Neural cell (in vitro differentiated cells): ENCODE measurements at regions not wholly inside any gene's neighbourhood (a gene's known extent, or its start where the extent isn't known, plus 50 kb on each side); places are given as distances from the start of the nearest gene placed in this dataset.

Experiments
- EP300 ChIP-seq: fragments of 450-650 bp; conservative IDR thresholded peaks from 2 replicates; pipeline ENCODE4 v1.6.1; 2014; ENCODE audit warnings: antibody characterized with exemption, mild to moderate bottlenecking, moderate library complexity; ENCODE audit not compliant: poor library complexity, severe bottlenecking
- EZH2 ChIP-seq: fragments of 200-600, 300-800 bp; shearing (Covaris generic), sonication (generic); IDR thresholded peaks from 2 replicates; pipeline ENCODE4 v1.6.1; 2014; ENCODE audit warnings: antibody characterized with exemption, low read length, borderline replicate concordance, mild to moderate bottlenecking; ENCODE audit not compliant: insufficient read depth, poor library complexity, severe bottlenecking
- MXI1 ChIP-seq: fragments of 450-650 bp; conservative IDR thresholded peaks from 2 replicates; pipeline ENCODE4 v1.6.1; 2014; ENCODE audit warnings: antibody characterized with exemption, mild to moderate bottlenecking; ENCODE audit not compliant: poor library complexity, severe bottlenecking
- POLR2AphosphoS5 ChIP-seq: IDR thresholded peaks from 2 replicates; pipeline ENCODE4 v1.6.1; 2012
- RAD21 ChIP-seq: fragments of 450-650 bp; conservative IDR thresholded peaks from 2 replicates; pipeline ENCODE4 v1.6.1; 2014; ENCODE audit warnings: antibody characterized with exemption, mild to moderate bottlenecking, moderate library complexity
- TAF1 ChIP-seq: IDR thresholded peaks from 2 replicates; pipeline ENCODE4 v1.6.1; 2012; ENCODE audit warnings: low read depth
- TF ChIP-seq, protein P1 (sequence below): fragments of 450-650 bp; IDR thresholded peaks from 2 replicates; pipeline ENCODE4 v1.5.1; 2014; ENCODE audit warnings: antibody characterized with exemption, mild to moderate bottlenecking, moderate library complexity; ENCODE audit not compliant: poor library complexity, severe bottlenecking
- TF ChIP-seq, protein P2 (sequence below): IDR thresholded peaks from 2 replicates; pipeline ENCODE4 v1.6.1; 2012; ENCODE audit warnings: borderline replicate concordance

DNA sequence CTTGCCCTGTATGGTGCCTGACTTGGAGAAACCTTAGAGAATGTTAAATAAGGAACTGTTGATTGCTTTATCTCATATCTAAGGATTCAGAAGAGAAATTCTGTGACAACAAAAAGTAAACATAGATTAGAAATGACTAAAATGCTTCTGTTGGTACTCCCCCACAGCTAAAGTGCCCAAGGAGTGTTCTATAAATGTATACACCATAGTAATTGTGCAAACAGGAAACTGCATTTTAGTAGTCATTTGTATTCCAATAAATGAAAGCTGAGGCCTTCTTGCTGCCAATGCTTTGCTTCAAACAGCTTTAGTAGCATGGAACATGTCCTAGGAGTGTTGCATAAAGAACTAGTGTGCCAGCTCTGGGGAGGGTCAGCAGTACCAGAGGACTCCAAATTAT, 343.7 kb upstream of the IRAK1BP1 start:
- TF ChIP-seq, protein P1, sequence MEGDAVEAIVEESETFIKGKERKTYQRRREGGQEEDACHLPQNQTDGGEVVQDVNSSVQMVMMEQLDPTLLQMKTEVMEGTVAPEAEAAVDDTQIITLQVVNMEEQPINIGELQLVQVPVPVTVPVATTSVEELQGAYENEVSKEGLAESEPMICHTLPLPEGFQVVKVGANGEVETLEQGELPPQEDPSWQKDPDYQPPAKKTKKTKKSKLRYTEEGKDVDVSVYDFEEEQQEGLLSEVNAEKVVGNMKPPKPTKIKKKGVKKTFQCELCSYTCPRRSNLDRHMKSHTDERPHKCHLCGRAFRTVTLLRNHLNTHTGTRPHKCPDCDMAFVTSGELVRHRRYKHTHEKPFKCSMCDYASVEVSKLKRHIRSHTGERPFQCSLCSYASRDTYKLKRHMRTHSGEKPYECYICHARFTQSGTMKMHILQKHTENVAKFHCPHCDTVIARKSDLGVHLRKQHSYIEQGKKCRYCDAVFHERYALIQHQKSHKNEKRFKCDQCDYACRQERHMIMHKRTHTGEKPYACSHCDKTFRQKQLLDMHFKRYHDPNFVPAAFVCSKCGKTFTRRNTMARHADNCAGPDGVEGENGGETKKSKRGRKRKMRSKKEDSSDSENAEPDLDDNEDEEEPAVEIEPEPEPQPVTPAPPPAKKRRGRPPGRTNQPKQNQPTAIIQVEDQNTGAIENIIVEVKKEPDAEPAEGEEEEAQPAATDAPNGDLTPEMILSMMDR, result no peak
- TF ChIP-seq EZH2, result no peak
- no peak for TF ChIP-seq MXI1
- TF ChIP-seq EP300, result no peak
- TF ChIP-seq, protein P2, sequence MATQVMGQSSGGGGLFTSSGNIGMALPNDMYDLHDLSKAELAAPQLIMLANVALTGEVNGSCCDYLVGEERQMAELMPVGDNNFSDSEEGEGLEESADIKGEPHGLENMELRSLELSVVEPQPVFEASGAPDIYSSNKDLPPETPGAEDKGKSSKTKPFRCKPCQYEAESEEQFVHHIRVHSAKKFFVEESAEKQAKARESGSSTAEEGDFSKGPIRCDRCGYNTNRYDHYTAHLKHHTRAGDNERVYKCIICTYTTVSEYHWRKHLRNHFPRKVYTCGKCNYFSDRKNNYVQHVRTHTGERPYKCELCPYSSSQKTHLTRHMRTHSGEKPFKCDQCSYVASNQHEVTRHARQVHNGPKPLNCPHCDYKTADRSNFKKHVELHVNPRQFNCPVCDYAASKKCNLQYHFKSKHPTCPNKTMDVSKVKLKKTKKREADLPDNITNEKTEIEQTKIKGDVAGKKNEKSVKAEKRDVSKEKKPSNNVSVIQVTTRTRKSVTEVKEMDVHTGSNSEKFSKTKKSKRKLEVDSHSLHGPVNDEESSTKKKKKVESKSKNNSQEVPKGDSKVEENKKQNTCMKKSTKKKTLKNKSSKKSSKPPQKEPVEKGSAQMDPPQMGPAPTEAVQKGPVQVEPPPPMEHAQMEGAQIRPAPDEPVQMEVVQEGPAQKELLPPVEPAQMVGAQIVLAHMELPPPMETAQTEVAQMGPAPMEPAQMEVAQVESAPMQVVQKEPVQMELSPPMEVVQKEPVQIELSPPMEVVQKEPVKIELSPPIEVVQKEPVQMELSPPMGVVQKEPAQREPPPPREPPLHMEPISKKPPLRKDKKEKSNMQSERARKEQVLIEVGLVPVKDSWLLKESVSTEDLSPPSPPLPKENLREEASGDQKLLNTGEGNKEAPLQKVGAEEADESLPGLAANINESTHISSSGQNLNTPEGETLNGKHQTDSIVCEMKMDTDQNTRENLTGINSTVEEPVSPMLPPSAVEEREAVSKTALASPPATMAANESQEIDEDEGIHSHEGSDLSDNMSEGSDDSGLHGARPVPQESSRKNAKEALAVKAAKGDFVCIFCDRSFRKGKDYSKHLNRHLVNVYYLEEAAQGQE, result no peak
- TF ChIP-seq POLR2AphosphoS5, result no peak
- TF ChIP-seq TAF1, result no peak
- TF ChIP-seq RAD21, result no peak
